ENCODE measurements at regions not wholly inside any gene's neighbourhood (a gene's known extent, or its start where the extent isn't known, plus 50 kb on each side); places are given as distances from the start of the nearest gene placed in this dataset.

DNA sequence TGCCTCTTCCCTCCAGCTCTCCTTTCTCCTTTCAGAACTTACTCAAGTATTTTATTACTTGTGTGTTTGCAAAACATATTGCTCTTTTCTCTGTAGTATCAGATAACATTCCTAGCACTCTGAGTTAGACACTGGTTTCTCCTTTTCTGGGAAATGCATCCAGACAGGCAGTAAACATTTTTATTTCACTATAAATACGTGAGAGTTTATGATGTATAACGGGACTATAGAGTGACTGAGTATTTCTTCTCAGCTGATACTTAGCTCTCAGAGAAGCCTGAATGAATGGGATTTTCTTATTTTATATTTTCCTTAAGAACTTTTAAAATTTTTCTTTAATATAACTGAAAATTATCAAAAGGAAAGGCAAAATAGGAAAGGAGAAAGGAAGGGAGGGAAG, 211.2 kb upstream of the EDNRB start:
- Histone ChIP-seq H3K9me2 (ENCODE audit: low read depth, low read length) (no peaks in the 10 kb centered on the region), H3K4me1 (ENCODE audit: insufficient read depth, low read length, severe bottlenecking) (no peaks in the 10 kb centered on the region), H2AFZ (ENCODE audit: low read length) (no peak overlapping the region), H4K20me1 (ENCODE audit: insufficient read depth, low read length) (no peaks in the 10 kb centered on the region), H3F3A (ENCODE audit: insufficient read depth, low read length) (no peaks in the 10 kb centered on the region), H3K36me3 (ENCODE audit: insufficient read depth, low read length) (no peaks in the 10 kb centered on the region), H3K4me3 (ENCODE audit: low read depth, low read length, poor library complexity, severe bottlenecking) (no peak overlapping the region), H3K4me2 (ENCODE audit: low read length) (no peak overlapping the region), H3K27ac (ENCODE audit: low read depth, low read length, poor library complexity, severe bottlenecking) (no peak overlapping the region), H3K9me3 (ENCODE audit: low read length) (no peaks in the 10 kb centered on the region), H3K27me3 (ENCODE audit: insufficient read depth, low read length) (no peaks in the 10 kb centered on the region), H3K79me2 (ENCODE audit: insufficient read depth, low read length) (no peaks in the 10 kb centered on the region), H3K9ac (ENCODE audit: low read length) (no peak overlapping the region)
- TF ChIP-seq, protein P1, sequence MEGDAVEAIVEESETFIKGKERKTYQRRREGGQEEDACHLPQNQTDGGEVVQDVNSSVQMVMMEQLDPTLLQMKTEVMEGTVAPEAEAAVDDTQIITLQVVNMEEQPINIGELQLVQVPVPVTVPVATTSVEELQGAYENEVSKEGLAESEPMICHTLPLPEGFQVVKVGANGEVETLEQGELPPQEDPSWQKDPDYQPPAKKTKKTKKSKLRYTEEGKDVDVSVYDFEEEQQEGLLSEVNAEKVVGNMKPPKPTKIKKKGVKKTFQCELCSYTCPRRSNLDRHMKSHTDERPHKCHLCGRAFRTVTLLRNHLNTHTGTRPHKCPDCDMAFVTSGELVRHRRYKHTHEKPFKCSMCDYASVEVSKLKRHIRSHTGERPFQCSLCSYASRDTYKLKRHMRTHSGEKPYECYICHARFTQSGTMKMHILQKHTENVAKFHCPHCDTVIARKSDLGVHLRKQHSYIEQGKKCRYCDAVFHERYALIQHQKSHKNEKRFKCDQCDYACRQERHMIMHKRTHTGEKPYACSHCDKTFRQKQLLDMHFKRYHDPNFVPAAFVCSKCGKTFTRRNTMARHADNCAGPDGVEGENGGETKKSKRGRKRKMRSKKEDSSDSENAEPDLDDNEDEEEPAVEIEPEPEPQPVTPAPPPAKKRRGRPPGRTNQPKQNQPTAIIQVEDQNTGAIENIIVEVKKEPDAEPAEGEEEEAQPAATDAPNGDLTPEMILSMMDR (IDR thresholded peaks at IDR 0.05; ENCODE audit: low read length) = no peak
- TF ChIP-seq EZH2 (IDR thresholded peaks at IDR 0.05; ENCODE audit: borderline replicate concordance, low read length) = no peak

DNA sequence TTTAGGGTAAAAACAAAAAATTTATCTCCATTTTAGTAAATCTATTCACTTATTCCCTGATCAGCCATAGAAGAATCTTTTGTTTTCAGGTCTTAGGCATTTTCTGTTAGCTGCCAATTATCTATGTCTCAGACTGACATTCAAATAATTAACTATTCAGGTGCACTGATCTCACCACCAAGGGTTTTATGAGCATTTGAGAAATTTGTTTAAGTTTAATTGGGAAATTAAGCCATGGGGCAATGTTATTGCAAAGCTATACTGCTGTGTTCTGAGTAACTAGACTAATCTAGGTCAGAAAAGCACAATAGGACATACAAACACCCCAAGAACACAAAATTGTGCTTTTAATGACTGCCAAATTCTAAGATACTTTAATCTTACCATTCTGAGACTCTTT, 210.7 kb upstream of the EDNRB start:
- no peak overlapping the region for H2AFZ ChIP-seq (ENCODE audit: low read length)
- no peak overlapping the region for H3K4me3 ChIP-seq (ENCODE audit: low read depth, low read length, poor library complexity, severe bottlenecking)
- H3K79me2 ChIP-seq (ENCODE audit: insufficient read depth, low read length) = no peaks in the 10 kb centered on the region
- H3F3A ChIP-seq (ENCODE audit: insufficient read depth, low read length) = no peaks in the 10 kb centered on the region
- H3K9ac ChIP-seq (ENCODE audit: low read length) = no peak overlapping the region
- H3K27me3 ChIP-seq (ENCODE audit: insufficient read depth, low read length) = no peaks in the 10 kb centered on the region
- no peaks in the 10 kb centered on the region for H3K36me3 ChIP-seq (ENCODE audit: insufficient read depth, low read length)
- H3K9me2 ChIP-seq (ENCODE audit: low read depth, low read length) = no peaks in the 10 kb centered on the region
- no peak for TF ChIP-seq EZH2 (IDR thresholded peaks at IDR 0.05; ENCODE audit: borderline replicate concordance, low read length)
- TF ChIP-seq, protein P1 (IDR thresholded peaks at IDR 0.05; ENCODE audit: low read length) = no peak
- H4K20me1 ChIP-seq (ENCODE audit: insufficient read depth, low read length) = no peaks in the 10 kb centered on the region
- H3K4me2 ChIP-seq (ENCODE audit: low read length) = no peak overlapping the region
- H3K27ac ChIP-seq (ENCODE audit: low read depth, low read length, poor library complexity, severe bottlenecking) = no peak overlapping the region
- no peaks in the 10 kb centered on the region for H3K9me3 ChIP-seq (ENCODE audit: low read length)
- H3K4me1 ChIP-seq (ENCODE audit: insufficient read depth, low read length, severe bottlenecking) = no peaks in the 10 kb centered on the region

DNA sequence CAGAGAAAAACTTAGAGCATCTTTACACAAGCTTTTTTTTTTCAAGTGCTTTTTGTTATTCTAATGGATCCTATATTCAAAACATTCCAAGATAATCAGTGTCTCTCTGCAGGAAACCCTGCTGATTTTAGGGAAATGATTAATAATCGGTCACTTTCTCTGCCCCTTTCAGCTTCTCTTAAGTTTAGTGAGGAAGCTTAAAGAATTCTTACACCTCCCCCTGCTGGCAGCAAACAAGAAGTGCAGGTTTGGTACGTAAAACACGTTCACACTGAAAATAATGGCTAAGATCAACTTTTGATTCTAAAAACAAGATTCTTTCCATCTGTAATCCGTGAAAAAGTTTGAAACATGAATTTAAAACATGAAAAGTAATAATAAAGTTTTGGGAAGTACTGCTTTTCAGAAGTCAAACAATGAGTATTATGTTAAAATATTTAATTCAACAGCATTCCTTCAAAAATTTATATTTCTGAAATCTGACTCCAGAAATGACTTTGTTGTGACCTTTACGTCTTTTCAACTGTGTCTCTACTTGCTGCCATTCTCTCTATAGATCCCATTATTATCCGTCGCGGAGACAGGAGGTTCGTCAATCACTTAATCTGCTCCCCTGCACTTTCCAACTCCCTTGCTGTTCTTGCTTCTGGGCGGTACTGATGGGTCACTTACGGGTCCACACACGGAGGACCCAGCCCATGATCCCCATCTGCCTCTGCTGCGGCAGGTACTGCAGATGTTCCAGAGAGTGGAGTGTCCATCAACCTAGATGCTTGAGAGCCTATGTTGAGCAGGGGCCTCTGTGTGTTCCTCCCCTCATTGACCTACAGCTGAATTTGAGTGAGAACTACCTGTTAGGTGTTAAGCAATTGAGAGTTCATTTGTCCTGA, 203.1 kb upstream of the EDNRB start:
- Histone ChIP-seq H2AFZ (ENCODE audit: low read length) (no peak overlapping the region), H3K4me2 (ENCODE audit: low read length) (no peak overlapping the region), H3K27ac (ENCODE audit: low read depth, low read length, poor library complexity, severe bottlenecking) (no peak overlapping the region)

More for the DNA sequence above, 203.1 kb upstream of the EDNRB start:
- Histone ChIP-seq H3K9ac (ENCODE audit: low read length) (no peak overlapping the region), H3K79me2 (ENCODE audit: insufficient read depth, low read length) (no peaks in the 10 kb centered on the region), H3K9me2 (ENCODE audit: low read depth, low read length) (no peaks in the 10 kb centered on the region), H3K36me3 (ENCODE audit: insufficient read depth, low read length) (no peaks in the 10 kb centered on the region), H3K27me3 (ENCODE audit: insufficient read depth, low read length) (no peaks in the 10 kb centered on the region), H3K4me3 (ENCODE audit: low read depth, low read length, poor library complexity, severe bottlenecking) (no peak overlapping the region), H4K20me1 (ENCODE audit: insufficient read depth, low read length) (no peaks in the 10 kb centered on the region), H3K4me1 (ENCODE audit: insufficient read depth, low read length, severe bottlenecking) (no peaks in the 10 kb centered on the region), H3K9me3 (ENCODE audit: low read length) (no peaks in the 10 kb centered on the region), H3F3A (ENCODE audit: insufficient read depth, low read length) (no peaks in the 10 kb centered on the region)
- TF ChIP-seq, protein P1 (IDR thresholded peaks at IDR 0.05; ENCODE audit: low read length) = peak; percentile 95
- no peak for TF ChIP-seq EZH2 (IDR thresholded peaks at IDR 0.05; ENCODE audit: borderline replicate concordance, low read length)

Data from OCI-LY1 (cell line).